H9 (cell line): ENCODE measurements at regions not wholly inside any gene's neighbourhood (a gene's known extent, or its start where the extent isn't known, plus 50 kb on each side); places are given as distances from the start of the nearest gene placed in this dataset.

Source experiments
- DNase-seq: peaks from one replicate; pipeline ENCODE4 v3.0.0-alpha.2; 2017
- H2AFZ ChIP-seq: one replicate; pipeline ENCODE4 v1.6.1; 2013; ENCODE audit warnings: mild to moderate bottlenecking, low read length, control low read depth, moderate library complexity
- H2AK5ac ChIP-seq: 2 replicates; pipeline ENCODE4 v1.6.1; 2013; ENCODE audit warnings: low read length, control low read depth, mixed read lengths; ENCODE audit not compliant: insufficient read length
- H2BK120ac ChIP-seq: one replicate; pipeline ENCODE4 v1.6.1; 2013; ENCODE audit warnings: low read depth, mild to moderate bottlenecking, low read length, control low read depth, inconsistent platforms; ENCODE audit not compliant: poor library complexity, severe bottlenecking
- H2BK12ac ChIP-seq: 2 replicates; pipeline ENCODE4 v1.6.1; 2013; ENCODE audit warnings: low read length, control low read depth, mixed read lengths, low read depth; ENCODE audit not compliant: insufficient read length
- H2BK15ac ChIP-seq: 2 replicates; pipeline ENCODE4 v1.6.1; 2013; ENCODE audit warnings: low read depth, low read length, control low read depth
- H2BK20ac ChIP-seq: one replicate; pipeline ENCODE4 v1.6.1; 2013; ENCODE audit warnings: low read depth, mild to moderate bottlenecking, low read length, control low read depth, inconsistent platforms; ENCODE audit not compliant: poor library complexity, severe bottlenecking
- H2BK5ac ChIP-seq: 2 replicates; pipeline ENCODE4 v1.6.1; 2013; ENCODE audit warnings: low read length, control low read depth, mixed read lengths; ENCODE audit not compliant: insufficient read length
- H3K14ac ChIP-seq: 2 replicates; pipeline ENCODE4 v1.6.1; 2013; ENCODE audit warnings: low read length, control low read depth; ENCODE audit not compliant: insufficient read depth
- H3K18ac ChIP-seq: 2 replicates; pipeline ENCODE4 v1.6.1; 2013; ENCODE audit warnings: low read depth, mild to moderate bottlenecking, mixed read lengths, low read length, control low read depth; ENCODE audit not compliant: insufficient read length
- H3K23ac ChIP-seq: 2 replicates; pipeline ENCODE4 v1.6.1; 2013; ENCODE audit warnings: low read length, control low read depth, mixed read lengths, low read depth; ENCODE audit not compliant: insufficient read length
- H3K23me2 ChIP-seq: 2 replicates; pipeline ENCODE4 v1.6.1; 2013; ENCODE audit warnings: low read depth, mild to moderate bottlenecking, mixed read lengths, low read length, control low read depth; ENCODE audit not compliant: insufficient read length, poor library complexity, severe bottlenecking
- H3K27ac ChIP-seq: 2 replicates; pipeline ENCODE4 v1.5.1; 2013; ENCODE audit warnings: low read length, control low read depth, mixed read lengths, low read depth; ENCODE audit not compliant: insufficient read length
- H3K27me3 ChIP-seq: 2 replicates; pipeline ENCODE4 v1.6.1; 2013; ENCODE audit warnings: low read length, control low read depth, inconsistent platforms; ENCODE audit not compliant: insufficient read depth
- H3K4ac ChIP-seq: 2 replicates; pipeline ENCODE4 v1.6.1; 2013; ENCODE audit warnings: low read depth, mild to moderate bottlenecking, control low read depth, inconsistent platforms, low read length, moderate library complexity
- H3K4me1 ChIP-seq: 2 replicates; pipeline ENCODE4 v1.6.1; 2013; ENCODE audit warnings: low read length, control low read depth, inconsistent platforms; ENCODE audit not compliant: insufficient read depth
- H3K4me2 ChIP-seq: 2 replicates; pipeline ENCODE4 v1.6.1; 2013; ENCODE audit warnings: low read length, control low read depth, mixed read lengths; ENCODE audit not compliant: insufficient read length, insufficient read depth
- H3K56ac ChIP-seq: 2 replicates; pipeline ENCODE4 v1.6.1; 2013; ENCODE audit warnings: low read depth, mild to moderate bottlenecking, mixed read lengths, low read length, control low read depth; ENCODE audit not compliant: insufficient read length
- H3K79me1 ChIP-seq: 2 replicates; pipeline ENCODE4 v1.6.1; 2013; ENCODE audit warnings: low read depth, mild to moderate bottlenecking, moderate library complexity, low read length, control low read depth, inconsistent platforms; ENCODE audit not compliant: insufficient read depth, poor library complexity, severe bottlenecking
- H3K79me2 ChIP-seq: 2 replicates; pipeline ENCODE4 v1.6.1; 2013; ENCODE audit warnings: low read length, control low read depth, inconsistent platforms; ENCODE audit not compliant: insufficient read depth
- H3K9ac ChIP-seq: 2 replicates; pipeline ENCODE4 v1.6.1; 2013; ENCODE audit warnings: low read length, control low read depth, mixed read lengths; ENCODE audit not compliant: insufficient read length; ENCODE audit errors: extremely low read depth
- H3K9me3 ChIP-seq: one replicate; pipeline ENCODE4 v1.6.1; 2013; ENCODE audit warnings: low read depth, low read length, inconsistent platforms; ENCODE audit not compliant: control insufficient read depth
- H3T11ph ChIP-seq: one replicate; pipeline ENCODE4 v1.6.1; 2013; ENCODE audit warnings: mild to moderate bottlenecking, low read length, control low read depth, inconsistent platforms
- H4K20me1 ChIP-seq: one replicate; pipeline ENCODE4 v1.6.1; 2013; ENCODE audit not compliant: control insufficient read depth, insufficient read length, insufficient read depth
- H4K5ac ChIP-seq: 2 replicates; pipeline ENCODE4 v1.6.1; 2013; ENCODE audit warnings: low read depth, mild to moderate bottlenecking, mixed read lengths, low read length, control low read depth; ENCODE audit not compliant: insufficient read length
- H4K8ac ChIP-seq: replicated peaks from 2 replicates; pipeline ENCODE4 v1.6.1; 2013; ENCODE audit warnings: low read length, control low read depth, mixed read lengths, low read depth; ENCODE audit not compliant: insufficient read length
- H4K91ac ChIP-seq: 2 replicates; pipeline ENCODE4 v1.6.1; 2013; ENCODE audit warnings: low read depth, mild to moderate bottlenecking, moderate library complexity, mixed read lengths, low read length, control low read depth; ENCODE audit not compliant: insufficient read length
- H3K27ac Mint-ChIP-seq, 3 experiments: 2 replicates in 2 of 3; 3 replicates in 1 of 3; pipeline ENCODE4 v1.8.0; 2020 to 2021; ENCODE audit warnings: mixed read lengths in 3 of 3, mild to moderate bottlenecking in 1 of 3, moderate library complexity in 1 of 3
- H3K27me3 Mint-ChIP-seq: 2 replicates; pipeline ENCODE4 v1.8.0; 2021; ENCODE audit warnings: low read depth, mild to moderate bottlenecking, moderate library complexity, mixed read lengths
- H3K36me3 Mint-ChIP-seq, 3 experiments: 2 replicates in 2 of 3; 3 replicates in 1 of 3; pipeline ENCODE4 v1.8.0; 2020 to 2021; ENCODE audit warnings: low read depth in 3 of 3, mixed read lengths in 3 of 3; ENCODE audit not compliant: insufficient read depth in 1 of 3
- H3K4me1 Mint-ChIP-seq, 2 experiments: 2 replicates each; pipeline ENCODE4 v1.8.0; 2020; ENCODE audit warnings: mixed read lengths in 2 of 2
- H3K4me3 Mint-ChIP-seq, 2 experiments: 2 replicates in 1 of 2; 3 replicates in 1 of 2; pipeline ENCODE4 v1.8.0; 2020 to 2021; ENCODE audit warnings: mild to moderate bottlenecking in 2 of 2, mixed read lengths in 2 of 2, moderate library complexity in 1 of 2
- H3K9me3 Mint-ChIP-seq, 2 experiments: 2 replicates in 1 of 2; 3 replicates in 1 of 2; pipeline ENCODE4 v1.8.0; 2020; ENCODE audit warnings: mild to moderate bottlenecking in 2 of 2, mixed read lengths in 2 of 2, moderate library complexity in 1 of 2
- CTCF ChIP-seq: fragments of 200-600 bp; sonication (generic); conservative IDR thresholded peaks from 3 replicates; pipeline ENCODE4 v1.8.0; 2021; ENCODE audit warnings: antibody characterized with exemption, mild to moderate bottlenecking
- WGBS: extraction: QIAGEN DNeasy Blood & Tissue Kit; methylation state at CpG from one replicate; pipeline ENCODE4 v1.1.7; 2013; ENCODE audit warnings: missing lambda C conversion rate, low lambda C conversion rate, mixed read lengths; ENCODE audit not compliant: insufficient read length; ENCODE audit errors: extremely low coverage; 5-methylcytosine and 5-hydroxymethylcytosine counted together

DNA sequence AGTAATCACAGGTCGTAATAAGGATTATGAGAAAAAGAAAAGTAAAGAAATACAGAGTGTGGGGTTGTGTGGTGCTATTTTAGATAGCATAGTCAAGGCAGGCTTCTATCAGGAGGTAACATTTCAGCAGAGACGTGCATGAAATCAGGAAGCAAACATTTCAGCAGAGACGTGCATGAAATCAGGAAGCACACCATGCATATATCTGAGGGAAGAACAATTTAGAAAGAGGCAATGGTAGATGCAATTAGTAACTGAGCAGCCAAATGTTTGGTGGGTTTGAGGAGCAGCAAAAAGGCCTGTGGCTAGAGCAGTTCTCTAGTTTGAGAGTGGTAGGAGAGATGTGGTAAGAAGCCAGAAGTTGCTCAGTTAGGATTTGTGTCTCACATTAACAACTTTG is 713.7 kb downstream of the ADCYAP1 start:
- Histone ChIP-seq H3K18ac (no peak overlapping the region), H3K4me1 (no peaks in the 10 kb centered on the region), H3K4me2 (no peak overlapping the region), H2BK15ac (no peak overlapping the region), H4K91ac (no peak overlapping the region), H3K4ac (no peak overlapping the region), H4K20me1 (no peaks in the 10 kb centered on the region), H2BK12ac (no peak overlapping the region), H2AK5ac (no peak overlapping the region), H4K5ac (no peak overlapping the region), H3K79me1 (no peaks in the 10 kb centered on the region), H3K9me3 (no peaks in the 10 kb centered on the region), H3K56ac (no peak overlapping the region), H2BK120ac (no peak overlapping the region), H2BK20ac (no peak overlapping the region), H3K9ac (no peak overlapping the region), H3K27ac (no peak overlapping the region), H4K8ac (no peak overlapping the region), H3K14ac (no peak overlapping the region), H3K27me3 (no peaks in the 10 kb centered on the region), H3K79me2 (no peaks in the 10 kb centered on the region), H2AFZ (no peak overlapping the region), H3K23me2 (no peaks in the 10 kb centered on the region), H3K23ac (no peak overlapping the region), H2BK5ac (no peak overlapping the region), H3T11ph (no peak overlapping the region)
- no CpG with 5 or more reads among the region's 3 CpGs for WGBS
- no peaks in the 10 kb centered on the region for H3K27me3 Mint-ChIP-seq
- H3K9me3 Mint-ChIP-seq = no peaks in the 10 kb centered on the region
- H3K4me3 Mint-ChIP-seq = no peak overlapping the region
- H3K27ac Mint-ChIP-seq = no peak overlapping the region
- H3K36me3 Mint-ChIP-seq = no peaks in the 10 kb centered on the region
- no peak for TF ChIP-seq CTCF
- no peak for DNase-seq
- no peaks in the 10 kb centered on the region; a peak in 1 of 4 replicates for H3K4me1 Mint-ChIP-seq
